ENCODE measurements at regions not wholly inside any gene's neighbourhood (a gene's known extent, or its start where the extent isn't known, plus 50 kb on each side); places are given as distances from the start of the nearest gene placed in this dataset.

DNA sequence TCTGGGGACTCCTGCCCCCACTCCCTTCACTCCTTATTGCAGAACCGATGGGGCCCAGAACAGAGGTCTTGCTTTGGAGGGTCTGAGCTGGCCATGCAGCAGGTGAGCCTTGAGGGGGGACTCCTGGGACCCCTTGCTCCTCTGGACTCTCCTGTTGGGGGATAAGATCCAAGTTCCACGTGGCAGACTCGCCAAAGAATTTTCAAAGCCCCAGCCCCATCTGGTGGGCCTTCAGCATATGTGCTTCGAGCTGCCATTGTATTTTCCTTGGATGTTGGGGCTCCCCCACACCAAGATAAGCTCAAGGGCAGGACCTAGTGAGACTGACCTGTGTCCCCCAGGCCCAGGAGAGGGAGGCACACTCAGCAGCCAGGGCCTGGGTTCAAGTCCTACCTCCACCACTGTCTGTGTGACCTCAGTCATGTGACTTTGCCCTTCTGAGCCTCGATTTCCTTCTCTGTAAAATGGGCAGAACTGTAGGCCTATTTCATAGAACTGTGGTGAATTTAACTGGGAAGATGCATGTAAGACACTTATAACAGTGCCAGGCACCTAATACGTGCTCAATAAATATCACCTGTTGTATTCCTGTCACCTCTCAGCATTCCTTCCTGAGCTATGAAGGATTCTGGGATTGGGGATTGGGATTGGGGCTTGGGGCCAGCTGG, 115.5 kb downstream of the VEGFA start (continued):
- TF ChIP-seq ZNF449 (CRISPR knock-in tag; IDR thresholded peaks at IDR 0.05) (no peak), EP300 (IDR thresholded peaks at IDR 0.05; ENCODE audit: low read length) (no peak), KLF16 (IDR thresholded peaks at IDR 0.05) (no peak), MEIS2 (IDR thresholded peaks at IDR 0.05; ENCODE audit: partially characterized antibody) (no peak), CHD2 (IDR thresholded peaks at IDR 0.05; ENCODE audit: low read depth, low read length) (no peak), ZNF75A (CRISPR knock-in tag; IDR thresholded peaks at IDR 0.05) (no peak), PHF21A (IDR thresholded peaks at IDR 0.05; ENCODE audit: borderline replicate concordance, low read depth) (no peak), ATF7 (IDR thresholded peaks at IDR 0.05) (no peak), ZBTB8A (IDR thresholded peaks at IDR 0.05; ENCODE audit: partially characterized antibody) (no peak), ETS2 (tag; IDR thresholded peaks at IDR 0.05; ENCODE audit: borderline replicate concordance, poor library complexity, severe bottlenecking) (no peak), RAD21 (CRISPR knock-in tag; conservative IDR thresholded peaks at IDR 0.05 in 1 of 2, IDR thresholded peaks at IDR 0.05 in 1 of 2) (peak in 1 of 2 experiments; percentile 41; a peak in 2 of 4 replicates), JUND (IDR thresholded peaks at IDR 0.05; ENCODE audit: borderline replicate concordance, low read depth, low read length) (no peak), JUND (tag; IDR thresholded peaks at IDR 0.05; ENCODE audit: borderline replicate concordance, low read depth, low read length) (no peak), HDAC2 (IDR thresholded peaks at IDR 0.05) (peak; percentile 94), SMARCB1 (IDR thresholded peaks at IDR 0.05; ENCODE audit: insufficient read length, low read depth) (no peak), RBBP5 (IDR thresholded peaks at IDR 0.05; ENCODE audit: borderline replicate concordance, insufficient read depth, low read length, poor library complexity, severe bottlenecking) (no peak)
- TF ChIP-seq, protein P1, sequence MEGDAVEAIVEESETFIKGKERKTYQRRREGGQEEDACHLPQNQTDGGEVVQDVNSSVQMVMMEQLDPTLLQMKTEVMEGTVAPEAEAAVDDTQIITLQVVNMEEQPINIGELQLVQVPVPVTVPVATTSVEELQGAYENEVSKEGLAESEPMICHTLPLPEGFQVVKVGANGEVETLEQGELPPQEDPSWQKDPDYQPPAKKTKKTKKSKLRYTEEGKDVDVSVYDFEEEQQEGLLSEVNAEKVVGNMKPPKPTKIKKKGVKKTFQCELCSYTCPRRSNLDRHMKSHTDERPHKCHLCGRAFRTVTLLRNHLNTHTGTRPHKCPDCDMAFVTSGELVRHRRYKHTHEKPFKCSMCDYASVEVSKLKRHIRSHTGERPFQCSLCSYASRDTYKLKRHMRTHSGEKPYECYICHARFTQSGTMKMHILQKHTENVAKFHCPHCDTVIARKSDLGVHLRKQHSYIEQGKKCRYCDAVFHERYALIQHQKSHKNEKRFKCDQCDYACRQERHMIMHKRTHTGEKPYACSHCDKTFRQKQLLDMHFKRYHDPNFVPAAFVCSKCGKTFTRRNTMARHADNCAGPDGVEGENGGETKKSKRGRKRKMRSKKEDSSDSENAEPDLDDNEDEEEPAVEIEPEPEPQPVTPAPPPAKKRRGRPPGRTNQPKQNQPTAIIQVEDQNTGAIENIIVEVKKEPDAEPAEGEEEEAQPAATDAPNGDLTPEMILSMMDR (IDR thresholded peaks at IDR 0.05 in 2 of 3, conservative IDR thresholded peaks at IDR 0.05 in 1 of 3; ENCODE audit: insufficient read depth in 2 of 3, low read depth in 1 of 3, low read length in 3 of 3) = peak; percentile 14 to 42 (median 35); a peak in 3 of 6 replicates
- TF ChIP-seq, protein P2, sequence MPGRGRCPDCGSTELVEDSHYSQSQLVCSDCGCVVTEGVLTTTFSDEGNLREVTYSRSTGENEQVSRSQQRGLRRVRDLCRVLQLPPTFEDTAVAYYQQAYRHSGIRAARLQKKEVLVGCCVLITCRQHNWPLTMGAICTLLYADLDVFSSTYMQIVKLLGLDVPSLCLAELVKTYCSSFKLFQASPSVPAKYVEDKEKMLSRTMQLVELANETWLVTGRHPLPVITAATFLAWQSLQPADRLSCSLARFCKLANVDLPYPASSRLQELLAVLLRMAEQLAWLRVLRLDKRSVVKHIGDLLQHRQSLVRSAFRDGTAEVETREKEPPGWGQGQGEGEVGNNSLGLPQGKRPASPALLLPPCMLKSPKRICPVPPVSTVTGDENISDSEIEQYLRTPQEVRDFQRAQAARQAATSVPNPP (IDR thresholded peaks at IDR 0.05; ENCODE audit: borderline replicate concordance, insufficient read depth, insufficient read length) = no peak
- TF ChIP-seq, protein P3, sequence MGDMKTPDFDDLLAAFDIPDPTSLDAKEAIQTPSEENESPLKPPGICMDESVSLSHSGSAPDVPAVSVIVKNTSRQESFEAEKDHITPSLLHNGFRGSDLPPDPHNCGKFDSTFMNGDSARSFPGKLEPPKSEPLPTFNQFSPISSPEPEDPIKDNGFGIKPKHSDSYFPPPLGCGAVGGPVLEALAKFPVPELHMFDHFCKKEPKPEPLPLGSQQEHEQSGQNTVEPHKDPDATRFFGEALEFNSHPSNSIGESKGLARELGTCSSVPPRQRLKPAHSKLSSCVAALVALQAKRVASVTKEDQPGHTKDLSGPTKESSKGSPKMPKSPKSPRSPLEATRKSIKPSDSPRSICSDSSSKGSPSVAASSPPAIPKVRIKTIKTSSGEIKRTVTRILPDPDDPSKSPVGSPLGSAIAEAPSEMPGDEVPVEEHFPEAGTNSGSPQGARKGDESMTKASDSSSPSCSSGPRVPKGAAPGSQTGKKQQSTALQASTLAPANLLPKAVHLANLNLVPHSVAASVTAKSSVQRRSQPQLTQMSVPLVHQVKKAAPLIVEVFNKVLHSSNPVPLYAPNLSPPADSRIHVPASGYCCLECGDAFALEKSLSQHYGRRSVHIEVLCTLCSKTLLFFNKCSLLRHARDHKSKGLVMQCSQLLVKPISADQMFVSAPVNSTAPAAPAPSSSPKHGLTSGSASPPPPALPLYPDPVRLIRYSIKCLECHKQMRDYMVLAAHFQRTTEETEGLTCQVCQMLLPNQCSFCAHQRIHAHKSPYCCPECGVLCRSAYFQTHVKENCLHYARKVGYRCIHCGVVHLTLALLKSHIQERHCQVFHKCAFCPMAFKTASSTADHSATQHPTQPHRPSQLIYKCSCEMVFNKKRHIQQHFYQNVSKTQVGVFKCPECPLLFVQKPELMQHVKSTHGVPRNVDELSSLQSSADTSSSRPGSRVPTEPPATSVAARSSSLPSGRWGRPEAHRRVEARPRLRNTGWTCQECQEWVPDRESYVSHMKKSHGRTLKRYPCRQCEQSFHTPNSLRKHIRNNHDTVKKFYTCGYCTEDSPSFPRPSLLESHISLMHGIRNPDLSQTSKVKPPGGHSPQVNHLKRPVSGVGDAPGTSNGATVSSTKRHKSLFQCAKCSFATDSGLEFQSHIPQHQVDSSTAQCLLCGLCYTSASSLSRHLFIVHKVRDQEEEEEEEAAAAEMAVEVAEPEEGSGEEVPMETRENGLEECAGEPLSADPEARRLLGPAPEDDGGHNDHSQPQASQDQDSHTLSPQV (IDR thresholded peaks at IDR 0.05) = no peak

Data from K562 (cell line).